Ishikawa (cell line): ENCODE measurements at regions not wholly inside any gene's neighbourhood (a gene's known extent, or its start where the extent isn't known, plus 50 kb on each side); places are given as distances from the start of the nearest gene placed in this dataset.

Experiments
- CEBPB ChIP-seq: IDR thresholded peaks from 2 replicates; pipeline ENCODE4 v1.6.1; 2012
- CREB1 ChIP-seq: IDR thresholded peaks from 2 replicates; pipeline ENCODE4 v1.6.1; 2012; ENCODE audit warnings: low read depth
- EGR1 ChIP-seq: IDR thresholded peaks from 2 replicates; pipeline ENCODE4 v1.6.1; 2012
- EP300 ChIP-seq: IDR thresholded peaks from 2 replicates; pipeline ENCODE4 v1.6.1; 2012; ENCODE audit warnings: borderline replicate concordance
- FOXM1 ChIP-seq: IDR thresholded peaks from 2 replicates; pipeline ENCODE4 v1.6.1; 2012; ENCODE audit warnings: low read depth, borderline replicate concordance
- NFIC ChIP-seq: IDR thresholded peaks from 2 replicates; pipeline ENCODE4 v1.6.1; 2012
- RAD21 ChIP-seq: IDR thresholded peaks from 2 replicates; pipeline ENCODE4 v1.6.1; 2012; ENCODE audit warnings: low read depth
- TAF1 ChIP-seq: IDR thresholded peaks from 2 replicates; pipeline ENCODE4 v1.6.1; 2012; ENCODE audit warnings: low read depth, mild to moderate bottlenecking
- TCF12 ChIP-seq: IDR thresholded peaks from 2 replicates; pipeline ENCODE4 v1.6.1; 2012; ENCODE audit warnings: low read depth
- TEAD4 ChIP-seq: IDR thresholded peaks from 2 replicates; pipeline ENCODE4 v1.6.1; 2012
- YY1 ChIP-seq: IDR thresholded peaks from 2 replicates; pipeline ENCODE4 v1.6.1; 2012; ENCODE audit warnings: low read depth
- ZBTB7A ChIP-seq: IDR thresholded peaks from 2 replicates; pipeline ENCODE4 v1.6.1; 2012; ENCODE audit warnings: low read depth
- TF ChIP-seq, protein P1 (sequence below): IDR thresholded peaks from 2 replicates; pipeline ENCODE4 v1.6.1; 2012
- TF ChIP-seq, protein P2 (sequence below): IDR thresholded peaks from 2 replicates; pipeline ENCODE4 v1.6.1; 2012
- TF ChIP-seq, protein P3 (sequence below): IDR thresholded peaks from 2 replicates; pipeline ENCODE4 v1.6.1; 2012; ENCODE audit warnings: low read depth, mild to moderate bottlenecking

DNA sequence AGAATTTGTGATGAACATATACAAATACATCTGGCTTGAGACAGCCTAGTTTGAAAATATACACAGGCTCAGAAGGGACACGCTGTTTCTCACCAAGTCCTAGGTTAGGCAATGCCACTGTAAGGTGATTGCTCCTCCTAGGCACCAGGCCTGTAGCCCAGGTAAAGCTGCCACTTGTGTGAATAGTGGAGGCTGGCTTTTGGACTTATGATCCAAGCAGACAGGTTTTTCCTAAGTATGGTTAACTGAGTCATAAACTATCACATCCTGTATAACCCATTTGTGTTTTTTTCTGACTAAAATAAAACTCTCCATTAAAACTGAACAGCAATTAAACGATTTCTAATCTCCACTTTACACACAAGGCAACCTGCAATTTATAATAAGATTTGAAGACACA is 81.0 kb downstream of the SEMA4F start:
- TF ChIP-seq TEAD4 (no peak), FOXM1 (no peak), TCF12 (no peak), CEBPB (no peak), TAF1 (no peak), NFIC (no peak)
- TF ChIP-seq, protein P1, sequence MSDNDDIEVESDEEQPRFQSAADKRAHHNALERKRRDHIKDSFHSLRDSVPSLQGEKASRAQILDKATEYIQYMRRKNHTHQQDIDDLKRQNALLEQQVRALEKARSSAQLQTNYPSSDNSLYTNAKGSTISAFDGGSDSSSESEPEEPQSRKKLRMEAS, result no peak
- TF ChIP-seq, protein P2, sequence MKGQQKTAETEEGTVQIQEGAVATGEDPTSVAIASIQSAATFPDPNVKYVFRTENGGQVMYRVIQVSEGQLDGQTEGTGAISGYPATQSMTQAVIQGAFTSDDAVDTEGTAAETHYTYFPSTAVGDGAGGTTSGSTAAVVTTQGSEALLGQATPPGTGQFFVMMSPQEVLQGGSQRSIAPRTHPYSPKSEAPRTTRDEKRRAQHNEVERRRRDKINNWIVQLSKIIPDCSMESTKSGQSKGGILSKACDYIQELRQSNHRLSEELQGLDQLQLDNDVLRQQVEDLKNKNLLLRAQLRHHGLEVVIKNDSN, result no peak

DNA sequence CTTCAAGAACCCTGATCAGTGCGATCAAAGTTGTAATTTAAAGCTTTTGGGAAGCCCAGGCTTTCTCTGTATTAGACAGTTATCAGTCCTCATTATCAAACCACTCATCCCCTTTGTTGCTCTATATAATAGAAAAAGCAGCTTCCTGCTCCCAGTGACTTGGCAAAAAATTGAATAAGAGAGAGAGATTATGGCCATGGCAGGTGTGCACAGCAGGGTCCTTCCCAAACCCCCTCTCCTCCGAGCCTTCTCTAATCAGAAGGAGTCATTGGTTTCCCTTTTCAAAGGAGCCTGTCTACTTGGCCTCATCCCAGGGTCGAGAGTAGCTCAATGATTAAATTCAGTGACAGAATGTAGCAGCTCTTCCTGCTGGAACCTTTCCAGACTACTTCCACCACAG is 81.5 kb downstream of the SEMA4F start:
- TF ChIP-seq TEAD4 (no peak), EP300 (no peak), EGR1 (no peak), FOXM1 (no peak), CREB1 (no peak), RAD21 (no peak), ZBTB7A (no peak), CEBPB (no peak), NFIC (no peak)
- TF ChIP-seq, protein P2, result no peak
- TF ChIP-seq, protein P3, sequence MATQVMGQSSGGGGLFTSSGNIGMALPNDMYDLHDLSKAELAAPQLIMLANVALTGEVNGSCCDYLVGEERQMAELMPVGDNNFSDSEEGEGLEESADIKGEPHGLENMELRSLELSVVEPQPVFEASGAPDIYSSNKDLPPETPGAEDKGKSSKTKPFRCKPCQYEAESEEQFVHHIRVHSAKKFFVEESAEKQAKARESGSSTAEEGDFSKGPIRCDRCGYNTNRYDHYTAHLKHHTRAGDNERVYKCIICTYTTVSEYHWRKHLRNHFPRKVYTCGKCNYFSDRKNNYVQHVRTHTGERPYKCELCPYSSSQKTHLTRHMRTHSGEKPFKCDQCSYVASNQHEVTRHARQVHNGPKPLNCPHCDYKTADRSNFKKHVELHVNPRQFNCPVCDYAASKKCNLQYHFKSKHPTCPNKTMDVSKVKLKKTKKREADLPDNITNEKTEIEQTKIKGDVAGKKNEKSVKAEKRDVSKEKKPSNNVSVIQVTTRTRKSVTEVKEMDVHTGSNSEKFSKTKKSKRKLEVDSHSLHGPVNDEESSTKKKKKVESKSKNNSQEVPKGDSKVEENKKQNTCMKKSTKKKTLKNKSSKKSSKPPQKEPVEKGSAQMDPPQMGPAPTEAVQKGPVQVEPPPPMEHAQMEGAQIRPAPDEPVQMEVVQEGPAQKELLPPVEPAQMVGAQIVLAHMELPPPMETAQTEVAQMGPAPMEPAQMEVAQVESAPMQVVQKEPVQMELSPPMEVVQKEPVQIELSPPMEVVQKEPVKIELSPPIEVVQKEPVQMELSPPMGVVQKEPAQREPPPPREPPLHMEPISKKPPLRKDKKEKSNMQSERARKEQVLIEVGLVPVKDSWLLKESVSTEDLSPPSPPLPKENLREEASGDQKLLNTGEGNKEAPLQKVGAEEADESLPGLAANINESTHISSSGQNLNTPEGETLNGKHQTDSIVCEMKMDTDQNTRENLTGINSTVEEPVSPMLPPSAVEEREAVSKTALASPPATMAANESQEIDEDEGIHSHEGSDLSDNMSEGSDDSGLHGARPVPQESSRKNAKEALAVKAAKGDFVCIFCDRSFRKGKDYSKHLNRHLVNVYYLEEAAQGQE, result no peak
- TF ChIP-seq, protein P1, result no peak

DNA sequence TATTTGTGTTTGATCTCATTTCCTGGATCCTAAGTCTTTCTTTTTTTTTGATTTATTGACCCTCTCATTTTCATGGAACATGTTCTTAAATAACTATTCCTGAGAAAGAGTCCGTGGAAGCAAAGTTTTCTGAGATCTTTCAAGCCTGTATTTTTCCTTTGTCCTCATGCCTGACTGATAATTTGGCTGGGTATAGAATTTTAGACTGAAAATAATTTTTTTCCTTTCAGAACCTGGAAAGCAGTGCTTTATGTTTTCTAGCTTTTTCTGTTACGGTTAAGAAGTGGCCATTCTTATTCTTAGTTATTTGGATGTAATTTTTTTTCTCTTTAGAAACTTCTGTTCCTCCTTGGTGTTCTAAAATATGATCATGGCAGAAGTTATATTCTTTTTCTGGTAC is 82.5 kb downstream of the SEMA4F start:
- TF ChIP-seq TAF1, result no peak
- no peak for TF ChIP-seq RAD21
- TF ChIP-seq NFIC, result no peak
- TF ChIP-seq, protein P3, result no peak
- TF ChIP-seq CREB1, result no peak
- no peak for TF ChIP-seq TCF12
- no peak for TF ChIP-seq EP300
- no peak for TF ChIP-seq EGR1
- TF ChIP-seq YY1, result no peak
- TF ChIP-seq FOXM1, result no peak
- TF ChIP-seq CEBPB, result no peak
- no peak for TF ChIP-seq ZBTB7A
- TF ChIP-seq, protein P2, result no peak

DNA sequence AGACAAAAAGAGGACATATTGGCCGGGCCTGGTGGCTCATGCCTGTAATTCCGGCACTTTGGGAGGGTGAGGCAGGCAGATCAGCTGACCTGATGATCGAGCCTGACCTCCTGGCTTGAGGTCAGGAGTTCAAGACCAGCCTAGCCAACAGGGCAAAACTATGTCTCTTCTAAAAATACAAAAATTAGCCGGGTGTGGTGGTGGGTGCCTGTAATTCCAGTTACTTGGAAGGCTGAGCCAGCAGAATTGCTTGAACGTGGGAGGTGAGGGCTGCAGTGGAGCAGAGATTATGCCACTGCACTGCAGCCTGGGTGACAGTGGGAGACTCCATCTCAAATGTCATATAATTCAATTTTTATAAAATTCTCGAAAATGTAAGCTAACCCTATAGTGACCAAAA is 84.5 kb downstream of the SEMA4F start:
- TF ChIP-seq, protein P1, result no peak

DNA sequence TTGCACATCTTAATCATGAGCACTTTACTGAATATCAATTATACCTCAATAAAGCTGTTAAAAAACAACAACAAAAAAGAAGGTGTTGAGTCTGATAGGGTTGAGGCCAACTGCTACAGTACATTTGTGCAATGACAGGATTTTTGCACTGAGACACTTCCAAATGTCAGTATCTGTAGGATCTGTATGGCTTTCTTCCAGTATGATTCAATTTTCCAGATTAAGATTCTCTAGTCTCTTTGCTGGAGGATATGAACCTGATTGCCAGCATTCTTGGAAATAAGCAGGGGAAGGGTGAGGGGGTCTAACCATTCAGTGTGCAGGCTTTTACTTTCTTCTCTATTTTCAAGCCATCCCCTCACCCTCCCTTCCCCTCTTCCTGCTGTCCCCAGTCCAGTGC is 85.1 kb downstream of the SEMA4F start:
- TF ChIP-seq EGR1 (no peak), CEBPB (no peak), NFIC (no peak), ZBTB7A (no peak), TEAD4 (no peak), YY1 (no peak), CREB1 (no peak), TAF1 (no peak), TCF12 (no peak), FOXM1 (no peak), RAD21 (no peak), EP300 (no peak)
- TF ChIP-seq, protein P3, result no peak
- TF ChIP-seq, protein P2, result no peak
- TF ChIP-seq, protein P1, result no peak
